Fibroblast of the aortic adventitia (primary cell): ENCODE measurements at regions not wholly inside any gene's neighbourhood (a gene's known extent, or its start where the extent isn't known, plus 50 kb on each side); places are given as distances from the start of the nearest gene placed in this dataset.

Source experiments
- DNase-seq: peaks from one replicate; pipeline ENCODE4 v3.0.0-alpha.2; 2010; ENCODE audit warnings: low read depth
- H3K4me3 ChIP-seq: 2 replicates; pipeline ENCODE4 v1.5.1; 2011; ENCODE audit warnings: low read depth, mild to moderate bottlenecking, control low read depth, low read length, moderate library complexity
- TF ChIP-seq, protein P1 (sequence below): IDR thresholded peaks from 2 replicates; pipeline ENCODE4 v1.5.1; 2011; ENCODE audit warnings: mild to moderate bottlenecking, low read length, control low read depth, inconsistent platforms; ENCODE audit not compliant: insufficient read depth

- H3K4me3 ChIP-seq: no peak overlapping the region
- TF ChIP-seq, protein P1, sequence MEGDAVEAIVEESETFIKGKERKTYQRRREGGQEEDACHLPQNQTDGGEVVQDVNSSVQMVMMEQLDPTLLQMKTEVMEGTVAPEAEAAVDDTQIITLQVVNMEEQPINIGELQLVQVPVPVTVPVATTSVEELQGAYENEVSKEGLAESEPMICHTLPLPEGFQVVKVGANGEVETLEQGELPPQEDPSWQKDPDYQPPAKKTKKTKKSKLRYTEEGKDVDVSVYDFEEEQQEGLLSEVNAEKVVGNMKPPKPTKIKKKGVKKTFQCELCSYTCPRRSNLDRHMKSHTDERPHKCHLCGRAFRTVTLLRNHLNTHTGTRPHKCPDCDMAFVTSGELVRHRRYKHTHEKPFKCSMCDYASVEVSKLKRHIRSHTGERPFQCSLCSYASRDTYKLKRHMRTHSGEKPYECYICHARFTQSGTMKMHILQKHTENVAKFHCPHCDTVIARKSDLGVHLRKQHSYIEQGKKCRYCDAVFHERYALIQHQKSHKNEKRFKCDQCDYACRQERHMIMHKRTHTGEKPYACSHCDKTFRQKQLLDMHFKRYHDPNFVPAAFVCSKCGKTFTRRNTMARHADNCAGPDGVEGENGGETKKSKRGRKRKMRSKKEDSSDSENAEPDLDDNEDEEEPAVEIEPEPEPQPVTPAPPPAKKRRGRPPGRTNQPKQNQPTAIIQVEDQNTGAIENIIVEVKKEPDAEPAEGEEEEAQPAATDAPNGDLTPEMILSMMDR: no peak
- no peak for DNase-seq
Observed at GRCh38 chr4:19774690-19775256, 476.9 kb upstream of the SLIT2 start.

GRCh38 chr4:19772581-19772980 is 479.1 kb upstream of the SLIT2 start:
- peak; percentile 46 for DNase-seq
- H3K4me3 ChIP-seq: no peak overlapping the region
- TF ChIP-seq, protein P1: no peak

- DNase-seq: no peak
- TF ChIP-seq, protein P1: no peak
Observed at GRCh38 chr4:19756661-19757060, 495.0 kb upstream of the SLIT2 start.

DNA sequence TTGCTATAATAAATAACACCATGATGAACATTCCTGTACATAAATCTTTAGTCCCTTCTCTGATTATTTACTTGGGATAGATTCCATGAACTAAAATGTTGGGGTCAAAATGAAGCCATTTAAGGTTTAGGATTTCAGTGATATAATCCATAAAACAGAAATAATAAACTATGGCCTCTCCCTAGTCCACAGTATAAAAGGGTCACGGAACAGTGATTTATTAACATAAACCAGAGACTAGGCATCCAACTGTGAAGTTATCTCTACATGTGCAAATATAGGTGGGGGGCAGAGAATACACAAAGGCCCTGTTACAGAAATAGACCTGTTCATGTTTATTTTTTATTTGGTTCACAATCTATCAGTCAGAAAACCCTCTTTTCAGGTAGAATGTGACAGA is 499.1 kb upstream of the SLIT2 start:
- no peak for DNase-seq
- no peak overlapping the region for H3K4me3 ChIP-seq
- TF ChIP-seq, protein P1: no peak

More at GRCh38 chr4:19756661-19757060, 495.0 kb upstream of the SLIT2 start:
- H3K4me3 ChIP-seq: no peak overlapping the region

- peak; percentile 98 for DNase-seq
- H3K4me3 ChIP-seq: no peak overlapping the region
- TF ChIP-seq, protein P1: no peak
Observed at GRCh38 chr4:19748519-19749479, 502.9 kb upstream of the SLIT2 start.

DNA sequence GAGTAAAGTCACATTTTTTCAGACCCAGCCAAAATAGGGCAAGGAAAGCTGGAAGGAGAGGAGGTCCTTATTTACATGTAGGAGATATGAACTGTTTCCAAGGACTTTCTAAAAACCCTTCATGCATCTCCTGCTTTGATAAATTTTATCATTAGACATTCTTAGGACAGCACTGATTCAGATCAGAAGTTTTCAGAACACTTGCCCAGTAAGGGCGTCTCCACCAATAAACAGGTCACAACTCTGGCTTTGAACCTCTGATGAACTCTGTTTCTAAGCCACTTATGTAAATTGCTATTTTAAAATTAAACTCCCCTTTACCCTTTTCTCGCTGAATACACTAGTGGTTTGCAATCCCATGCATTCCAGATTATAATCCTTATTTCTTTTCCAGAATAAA is 505.3 kb upstream of the SLIT2 start:
- TF ChIP-seq, protein P1: no peak
- H3K4me3 ChIP-seq: no peak overlapping the region
- DNase-seq: peak; percentile 64
